GM19035 (cell line): ENCODE measurements at regions not wholly inside any gene's neighbourhood (a gene's known extent, or its start where the extent isn't known, plus 50 kb on each side); places are given as distances from the start of the nearest gene placed in this dataset.

Experiments
- ATAC-seq: cut with Tn5 transposase; IDR thresholded peaks from one replicate; pipeline ENCODE4 v1.9.1; 2021; ENCODE audit not compliant: unreplicated experiment

DNA sequence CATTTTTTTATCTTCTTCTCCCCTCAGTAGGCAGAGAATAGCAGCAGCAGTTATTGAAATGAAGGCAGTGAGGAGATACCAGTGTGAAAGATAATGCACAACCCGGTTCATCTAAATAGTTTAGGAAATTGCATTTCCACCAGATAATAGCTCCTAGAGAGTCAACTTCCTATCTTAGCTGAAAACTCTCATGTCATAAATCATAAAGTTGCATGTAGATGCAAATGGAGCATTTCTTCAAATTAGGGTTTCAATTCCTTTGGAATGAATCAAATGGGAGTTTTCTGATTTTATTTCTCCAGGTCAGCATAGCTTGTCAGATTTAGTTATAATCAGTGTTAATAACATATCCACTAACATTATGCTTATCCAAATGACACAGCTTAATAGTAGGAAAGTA lies 335.3 kb downstream of the CNTNAP4 start:
- no peak for ATAC-seq

DNA sequence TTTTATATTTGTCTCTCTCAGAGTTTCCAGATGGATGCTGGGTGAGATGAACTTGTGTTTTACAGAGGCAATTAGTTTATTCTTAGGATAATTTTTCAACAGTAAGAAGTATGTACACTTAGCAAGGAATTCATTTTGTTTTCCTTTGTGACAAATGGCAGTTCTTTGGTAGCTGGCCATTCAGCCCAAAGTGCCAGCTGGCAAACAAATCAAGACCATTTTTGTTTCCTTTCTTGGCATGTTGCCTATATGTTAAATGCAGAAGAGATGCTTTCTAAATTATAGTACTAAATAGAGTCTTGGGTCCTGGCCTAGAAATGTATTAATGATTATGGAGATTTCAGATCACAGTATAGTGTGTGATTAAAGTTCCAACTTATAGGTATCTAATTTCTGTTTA lies 337.1 kb downstream of the CNTNAP4 start:
- no peak for ATAC-seq

DNA sequence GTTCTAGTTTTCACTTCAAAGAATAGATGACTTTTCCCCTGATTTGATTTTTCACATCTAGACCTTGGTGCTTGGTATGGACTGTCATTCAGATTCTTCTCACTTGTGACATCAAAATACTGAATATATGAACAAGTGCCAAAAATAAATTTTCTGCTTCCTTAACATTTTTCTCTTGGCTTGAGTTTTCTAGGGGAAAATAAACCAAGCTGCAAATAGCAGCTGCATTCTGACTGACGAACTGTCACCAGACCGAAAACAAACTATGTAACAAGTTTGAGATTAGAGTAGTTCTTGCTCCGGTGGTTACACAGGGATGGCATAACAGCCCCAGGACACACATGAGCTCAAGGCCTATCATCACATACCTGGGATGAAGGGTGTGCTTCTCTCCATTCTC lies 345.7 kb downstream of the CNTNAP4 start:
- no peak for ATAC-seq

DNA sequence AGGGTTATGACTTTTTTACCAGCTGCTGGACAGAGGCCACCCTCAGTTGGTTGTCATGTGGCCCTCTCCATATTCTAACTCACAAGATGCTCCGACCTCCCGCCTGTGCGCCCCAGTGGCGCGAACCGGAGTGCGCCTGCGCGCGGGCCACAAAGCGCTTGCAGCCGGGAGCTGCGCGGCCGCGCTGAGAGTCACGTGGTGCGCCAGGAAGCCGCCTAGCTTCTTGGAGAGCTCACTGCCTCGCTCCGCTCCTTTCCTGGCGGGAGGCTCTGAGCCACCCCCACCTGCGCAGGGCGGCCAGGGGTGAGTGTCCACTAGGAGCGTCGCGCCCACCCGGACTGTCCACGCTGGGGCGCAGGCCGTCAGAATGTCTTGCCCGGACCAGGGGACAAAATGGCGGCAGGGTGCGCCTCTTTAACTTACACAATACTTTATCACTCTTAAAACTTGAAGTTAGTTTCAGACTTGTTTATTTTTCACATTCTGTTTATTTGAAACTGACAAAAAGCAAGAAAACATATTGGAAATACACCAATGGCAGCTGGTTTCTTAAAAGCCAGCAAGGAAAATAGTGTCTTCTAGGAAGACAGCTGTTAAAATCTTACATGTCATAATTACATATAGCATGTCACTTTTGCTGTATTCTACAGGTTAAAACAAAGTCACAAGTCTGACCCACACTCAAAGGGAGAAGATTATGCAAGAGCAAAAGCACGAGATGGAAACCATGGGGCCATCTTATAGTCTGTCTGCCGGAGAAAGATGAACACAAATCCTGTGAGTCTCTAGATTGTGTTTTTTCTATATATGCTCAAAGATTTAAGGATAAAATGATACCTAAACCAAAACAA lies 357.9 kb downstream of the CNTNAP4 start:
- no peak for ATAC-seq

DNA sequence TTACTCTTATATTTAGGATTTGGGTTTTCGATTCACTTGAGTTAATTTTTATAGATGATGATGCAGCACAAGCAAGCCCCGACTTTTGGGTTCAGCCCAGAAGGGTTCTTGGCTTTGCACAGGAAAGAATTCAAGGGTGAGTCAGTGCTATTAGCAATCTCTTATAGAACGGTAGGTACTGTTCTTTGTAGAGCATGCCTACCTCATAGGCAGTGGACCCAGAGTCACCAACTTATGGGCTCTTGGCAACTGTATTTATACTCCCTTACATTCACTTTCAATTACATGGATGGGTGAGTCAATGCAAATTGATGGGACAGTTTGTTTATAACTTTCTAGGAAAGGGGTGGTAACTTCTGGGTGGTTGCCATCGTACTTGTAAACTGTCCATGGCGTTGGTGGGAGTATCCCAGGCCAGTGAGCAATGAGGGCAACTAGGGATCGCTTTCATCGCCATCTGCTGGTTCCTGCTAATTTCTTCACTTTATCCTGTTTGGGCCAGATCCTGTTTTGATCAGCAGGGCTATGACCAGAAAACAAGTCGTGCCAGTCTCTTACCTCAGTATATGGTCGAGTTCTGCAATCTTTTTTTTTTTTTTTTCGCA lies 362.6 kb downstream of the CNTNAP4 start:
- ATAC-seq = peak; percentile 71

DNA sequence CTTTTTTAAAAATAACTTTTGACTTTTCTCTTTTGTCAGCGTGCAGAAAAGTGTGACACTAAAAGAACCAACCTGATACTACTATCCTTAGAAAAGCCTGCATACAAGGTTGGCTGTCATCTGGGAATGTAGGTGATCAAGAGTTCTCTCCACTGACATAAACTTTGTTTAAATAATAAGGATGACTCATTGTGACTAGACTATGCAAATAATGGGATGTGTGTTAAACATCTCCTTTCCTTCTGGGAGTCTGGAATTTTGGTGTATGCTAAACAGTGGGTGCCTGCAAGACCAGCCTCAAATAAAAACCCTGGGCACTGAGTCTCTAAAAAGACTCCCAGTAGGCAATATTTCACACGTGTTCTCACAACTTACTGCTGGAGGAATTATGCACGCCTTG lies 373.4 kb downstream of the CNTNAP4 start:
- no peak for ATAC-seq

DNA sequence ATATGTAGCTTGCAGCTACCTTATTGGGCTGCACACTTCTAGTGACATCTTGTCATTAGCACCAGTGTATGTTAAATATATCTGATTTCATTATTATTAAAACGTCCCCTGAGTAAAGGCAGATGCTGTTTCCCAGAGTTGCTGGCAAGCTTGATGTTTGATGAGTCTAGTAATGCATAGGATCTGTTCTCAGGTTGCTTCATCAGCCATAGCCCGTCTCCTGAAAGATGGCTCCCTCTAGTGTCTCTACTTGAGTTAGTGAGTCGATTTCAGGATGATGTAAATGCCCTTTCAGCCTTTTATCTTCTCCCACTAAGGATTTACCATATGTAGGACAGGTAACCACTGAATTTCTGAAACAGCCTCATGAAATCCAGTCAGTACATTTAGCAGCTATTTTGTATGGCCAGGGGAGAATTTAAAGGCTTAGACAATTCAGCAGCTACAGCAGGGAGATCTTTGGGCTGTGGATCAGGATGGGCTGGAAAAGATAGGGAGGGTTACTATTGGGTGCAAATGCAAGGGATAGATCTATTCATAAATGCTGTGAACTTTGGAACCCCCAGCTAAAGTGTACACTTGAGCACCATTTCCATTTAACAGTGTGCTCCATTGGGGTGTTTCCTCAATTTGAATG lies 376.3 kb downstream of the CNTNAP4 start:
- ATAC-seq = peak; percentile 78

DNA sequence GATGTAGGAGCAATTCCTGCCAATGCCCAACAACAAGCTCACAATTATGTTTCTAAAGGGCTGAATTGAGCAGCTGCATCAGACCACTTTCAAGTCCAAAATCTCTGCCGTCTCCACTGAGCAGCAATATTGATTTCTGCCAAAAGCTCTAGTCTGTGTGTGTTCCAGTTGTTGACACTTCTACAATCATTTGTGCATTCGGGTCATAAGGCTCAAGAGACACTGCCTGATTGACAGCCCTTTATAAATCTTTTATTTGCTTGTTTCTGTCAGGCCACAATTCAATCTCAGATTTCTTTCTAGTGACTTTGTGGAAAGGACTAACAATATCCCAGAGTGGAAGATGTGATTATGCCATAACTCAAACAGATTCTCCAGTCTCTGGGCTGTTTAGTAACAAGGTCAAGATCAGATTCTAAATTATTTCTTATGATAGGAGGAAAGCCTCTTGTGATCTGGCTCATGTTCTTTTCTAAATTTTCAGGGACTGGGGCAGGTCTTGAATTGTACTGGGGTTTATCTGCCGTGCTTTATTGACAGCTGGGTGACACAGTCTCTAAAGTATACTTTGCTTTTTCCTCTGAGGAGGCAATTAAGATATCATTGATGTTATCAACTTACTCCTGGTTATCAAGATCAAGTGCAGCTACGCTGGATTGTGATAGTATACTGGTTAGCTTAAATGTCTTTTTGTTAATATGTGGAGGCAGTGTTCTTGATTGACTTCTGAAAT lies 377.1 kb downstream of the CNTNAP4 start:
- ATAC-seq = no peak

DNA sequence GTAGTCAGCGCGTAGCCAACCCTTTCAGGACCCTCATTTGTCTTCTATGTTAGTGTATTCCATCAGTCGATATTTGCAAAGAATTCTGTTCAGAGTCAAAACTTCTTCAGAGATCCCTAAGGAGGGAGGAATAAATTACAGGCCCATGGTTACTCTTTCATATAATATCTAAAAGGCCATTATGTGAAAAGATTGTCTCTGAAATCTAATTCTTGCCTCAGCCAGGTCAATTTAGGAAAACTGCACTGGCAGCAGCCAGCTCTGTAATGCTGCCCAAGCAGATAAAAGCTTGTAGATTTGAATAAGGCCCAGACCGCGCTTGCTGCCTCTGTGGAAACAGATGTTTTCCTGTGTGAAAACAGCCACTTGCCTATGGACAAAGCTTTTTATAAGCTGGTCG lies 379.8 kb downstream of the CNTNAP4 start:
- no peak for ATAC-seq

DNA sequence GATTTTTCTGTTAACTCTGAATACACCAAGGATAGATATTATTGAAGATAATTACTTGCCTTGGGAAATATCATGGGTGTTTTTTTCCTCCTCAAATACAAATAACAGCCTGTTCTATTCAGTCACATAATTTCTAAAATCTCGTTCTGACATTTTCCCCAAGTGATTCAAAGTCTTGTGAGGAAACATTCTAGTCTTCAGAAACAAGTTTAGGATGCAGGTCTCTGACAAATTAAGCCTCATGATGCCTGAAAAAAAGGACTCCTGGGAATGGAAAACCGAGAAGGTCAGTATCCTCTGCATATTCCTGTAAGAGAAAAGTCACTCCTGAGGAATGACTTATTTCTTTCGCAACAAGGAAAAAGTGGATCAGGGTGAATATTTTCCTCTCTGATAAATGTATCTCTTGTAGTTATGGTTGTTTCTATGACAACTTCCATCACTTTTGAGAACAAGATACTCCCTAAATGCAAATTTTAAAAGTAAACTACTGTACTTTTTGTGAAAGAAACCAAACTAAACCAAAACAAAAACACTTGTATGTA lies 384.6 kb downstream of the CNTNAP4 start:
- ATAC-seq = no peak

DNA sequence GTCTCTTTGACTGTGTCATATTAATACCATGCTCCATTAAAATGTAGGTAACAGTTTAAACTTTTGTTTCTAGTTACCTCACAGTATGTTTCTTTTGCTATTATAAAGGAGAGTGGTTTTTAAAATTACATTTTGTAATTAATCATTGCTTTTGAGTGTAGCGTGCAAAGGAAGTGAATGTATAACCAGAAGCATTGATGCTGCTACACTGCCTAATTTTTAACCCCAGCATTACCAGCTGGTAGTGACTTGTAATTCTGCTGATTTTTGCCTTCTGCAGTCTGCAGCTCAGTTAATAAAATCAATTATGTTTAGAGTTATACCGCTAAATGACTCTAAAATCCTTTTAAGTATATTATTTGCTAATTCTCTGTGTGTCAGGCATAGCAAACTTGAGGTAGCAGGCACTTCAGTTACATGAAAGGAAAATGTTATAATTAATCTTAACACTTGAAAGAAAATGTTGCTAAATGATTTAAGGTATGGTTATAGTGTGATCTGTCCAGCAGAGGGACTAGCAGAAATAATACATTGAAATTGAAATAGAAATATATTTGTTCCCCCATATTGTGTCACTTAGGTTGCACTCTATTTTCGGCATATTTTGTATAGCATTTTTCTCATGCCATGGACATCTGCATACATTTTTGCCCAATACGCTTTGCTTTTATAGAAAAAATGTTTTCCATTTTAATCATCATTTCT lies 388.5 kb downstream of the CNTNAP4 start:
- no peak for ATAC-seq

DNA sequence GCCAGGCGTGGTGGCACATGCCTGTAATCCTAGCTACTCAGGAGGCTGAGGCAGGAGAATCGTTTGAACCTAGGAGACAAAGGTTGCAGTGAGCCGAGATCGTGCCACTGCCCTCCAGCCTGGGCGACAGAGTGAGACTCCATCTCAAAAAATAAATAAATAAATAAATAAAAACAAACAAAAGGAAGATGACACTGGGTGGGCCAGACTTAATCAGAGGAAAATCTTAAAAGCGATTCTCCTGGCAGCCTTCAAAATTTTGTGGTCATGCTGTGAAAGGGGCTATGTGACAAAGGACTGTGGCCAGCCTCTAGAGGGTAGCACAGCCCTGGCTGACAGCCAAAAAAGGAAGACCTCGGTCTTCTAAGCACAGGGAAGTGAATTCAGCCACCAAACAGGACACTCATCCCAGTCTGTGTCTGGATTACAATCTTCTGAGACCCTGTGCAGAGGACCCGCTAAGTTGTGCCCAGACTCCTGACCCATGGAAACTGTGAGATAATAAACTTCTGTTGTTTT lies 391.1 kb downstream of the CNTNAP4 start:
- no peak for ATAC-seq

DNA sequence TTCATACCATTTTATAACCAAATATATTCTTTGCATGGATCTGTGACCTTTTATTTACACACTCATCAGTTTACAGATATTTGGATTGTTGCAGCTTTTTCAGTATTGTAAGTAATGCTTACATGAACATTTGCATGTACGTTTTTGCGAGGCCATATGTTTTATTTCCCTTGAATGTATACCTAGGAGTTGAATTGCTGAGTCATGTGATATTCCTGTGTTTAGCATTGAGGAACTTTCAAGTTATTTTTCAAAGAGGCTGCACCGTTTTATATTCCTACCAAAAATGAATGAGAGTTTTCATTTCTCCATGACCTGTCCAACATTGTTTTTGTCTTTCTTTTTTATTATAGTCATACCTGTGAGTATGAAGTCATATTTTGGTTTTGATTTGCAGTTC lies 392.1 kb downstream of the CNTNAP4 start:
- ATAC-seq = no peak

DNA sequence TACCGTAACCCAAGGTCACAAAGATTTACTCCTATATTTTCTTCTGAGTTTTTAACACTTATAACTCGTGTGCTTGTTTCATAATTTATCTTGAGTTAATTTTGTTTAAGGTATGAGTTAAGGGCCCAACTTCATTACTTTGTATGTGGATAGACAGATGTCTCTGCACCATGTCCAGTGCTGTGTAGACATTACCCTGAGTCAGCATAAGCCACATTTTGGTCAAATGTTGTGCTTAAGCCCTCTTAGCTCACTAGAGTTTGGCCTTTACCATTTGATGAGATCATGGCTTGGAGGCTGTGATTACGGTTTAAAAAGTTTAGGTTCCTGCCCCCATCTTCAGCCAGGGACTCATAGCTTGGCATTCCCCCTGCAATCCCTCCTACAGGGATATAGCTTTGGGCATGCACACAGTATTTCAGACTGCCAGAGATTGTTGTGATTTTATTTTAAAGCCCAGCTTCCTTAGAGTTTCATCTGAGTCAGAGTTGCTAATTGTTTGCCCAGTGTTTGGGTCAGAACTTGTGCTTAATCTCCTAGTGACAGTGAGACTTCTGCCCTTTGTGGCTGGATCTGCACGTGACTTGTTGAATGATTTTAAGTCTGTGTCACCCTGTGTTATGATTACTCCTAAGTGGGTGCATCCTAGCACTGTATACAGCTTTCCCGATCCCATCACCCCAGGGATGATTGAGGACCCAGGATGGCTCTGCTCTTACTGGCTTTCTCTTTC lies 393.1 kb downstream of the CNTNAP4 start:
- no peak for ATAC-seq

DNA sequence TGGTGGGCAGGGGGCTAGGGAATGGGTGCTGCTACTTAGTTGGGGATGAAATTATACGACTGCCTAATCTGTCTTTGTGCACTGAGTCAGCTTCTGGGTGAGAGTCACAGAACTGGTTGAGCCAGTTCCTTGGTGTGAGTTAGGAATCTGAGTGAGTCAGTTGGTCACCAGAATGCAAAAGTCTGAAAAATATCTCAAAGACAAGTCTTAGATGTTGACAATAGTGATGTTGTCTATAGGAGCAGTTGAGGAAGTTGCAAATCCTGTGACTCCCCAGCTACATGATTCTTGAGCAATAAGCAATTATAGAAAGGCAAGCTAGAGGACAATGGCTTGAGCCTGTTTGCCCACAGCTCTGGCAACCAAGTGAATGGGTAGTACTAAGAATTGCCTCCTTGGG lies 399.2 kb downstream of the CNTNAP4 start:
- no peak for ATAC-seq

DNA sequence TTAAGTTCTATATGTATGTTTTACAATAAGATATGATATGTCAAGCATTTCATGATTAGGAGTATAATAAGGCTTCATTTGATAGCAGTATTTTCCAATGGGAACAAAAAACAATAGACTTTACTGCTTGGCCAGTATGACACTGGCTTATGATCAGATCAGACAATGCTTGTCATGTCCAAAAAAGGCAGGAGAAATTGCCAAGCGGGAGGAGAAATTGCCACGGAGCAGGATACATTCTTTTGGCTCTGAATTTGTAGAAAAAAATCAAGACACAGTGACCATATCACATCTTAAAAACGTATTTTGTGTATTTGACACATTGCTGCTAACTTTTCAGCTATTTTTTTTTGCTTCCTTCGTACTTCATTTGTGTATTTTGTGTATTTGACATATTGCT lies 404.1 kb downstream of the CNTNAP4 start:
- ATAC-seq = no peak

DNA sequence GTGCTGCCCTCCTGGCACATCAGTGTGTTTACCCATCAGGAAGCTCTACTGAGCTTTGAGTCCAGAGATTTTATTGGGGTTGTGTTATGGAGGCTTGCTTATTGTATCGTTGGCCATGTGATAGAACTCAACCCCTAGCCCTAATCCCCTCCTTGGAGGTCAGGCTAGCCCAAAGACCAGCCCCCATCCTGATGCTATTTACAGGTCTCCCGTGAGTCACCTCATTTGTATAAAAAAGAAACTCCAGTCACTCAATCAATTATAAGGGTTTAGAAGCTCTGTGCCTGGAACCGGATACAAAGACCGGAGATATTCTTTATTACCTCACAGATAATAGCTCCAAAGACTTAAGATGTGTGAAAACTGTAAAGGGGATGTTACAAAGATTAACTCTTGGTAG lies 405.9 kb downstream of the CNTNAP4 start:
- ATAC-seq = no peak

DNA sequence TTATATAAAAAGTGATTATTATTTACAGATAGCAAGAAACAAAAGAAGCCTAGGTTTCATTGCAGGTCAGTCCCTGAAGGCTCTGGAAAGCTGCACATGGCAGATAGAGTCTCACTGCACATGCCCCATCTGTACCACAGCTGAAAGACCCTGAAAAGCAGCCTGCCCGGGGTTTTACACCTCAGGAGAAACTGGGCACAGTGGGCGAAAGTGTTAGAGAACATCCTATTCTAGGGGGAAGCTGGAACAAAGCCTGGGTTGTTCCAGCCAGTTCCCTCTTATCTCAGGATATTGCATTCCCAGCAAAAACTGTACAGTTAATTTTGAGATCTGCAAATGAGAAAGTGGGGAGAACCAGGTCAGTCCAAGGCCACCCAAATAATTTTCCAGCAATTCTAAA lies 419.7 kb downstream of the CNTNAP4 start:
- no peak for ATAC-seq

DNA sequence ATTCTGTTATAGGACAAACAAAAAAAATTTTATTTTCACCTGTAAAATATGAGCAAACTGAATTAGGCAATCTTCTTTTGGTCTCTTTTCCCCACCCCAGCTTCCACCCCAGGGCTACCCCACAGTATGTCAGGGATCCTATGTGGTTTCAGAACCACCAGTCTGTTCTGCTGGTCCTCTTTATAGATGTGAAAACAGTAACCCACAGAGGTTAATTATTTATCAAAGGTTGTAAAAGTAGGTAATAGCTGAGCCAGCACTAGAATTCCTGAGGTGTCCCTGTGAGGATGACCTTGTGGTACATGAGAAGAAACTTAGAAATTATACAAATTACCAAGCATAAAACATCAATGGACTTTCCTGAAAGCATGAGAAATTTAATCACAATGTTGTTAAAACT lies 428.7 kb downstream of the CNTNAP4 start:
- ATAC-seq = no peak

DNA sequence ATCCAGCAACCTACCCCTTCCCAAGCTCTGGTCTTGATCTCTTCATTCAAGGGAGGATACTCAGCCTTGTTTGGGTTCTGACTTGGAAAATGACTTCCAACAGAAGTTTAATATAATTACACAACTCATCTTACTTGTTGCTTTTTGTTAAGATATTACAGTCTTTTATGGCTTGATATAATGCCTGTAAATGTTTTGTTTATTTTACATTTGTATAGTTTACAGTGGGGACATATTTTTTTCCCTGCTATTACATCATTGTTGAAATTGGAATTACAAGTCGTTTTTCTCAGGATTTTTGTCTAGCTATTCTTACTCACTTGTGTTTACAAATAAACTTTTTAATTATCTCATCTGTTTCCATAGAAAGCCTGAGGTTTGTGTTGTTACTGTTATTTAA lies 436.0 kb downstream of the CNTNAP4 start:
- no peak for ATAC-seq
